Neural progenitor cell (in vitro differentiated cells): ENCODE measurements at regions not wholly inside any gene's neighbourhood (a gene's known extent, or its start where the extent isn't known, plus 50 kb on each side); places are given as distances from the start of the nearest gene placed in this dataset.

Experiments used
- CTCF ChIP-seq: fragments of 200-600 bp; sonication (generic); IDR thresholded peaks from 2 replicates; pipeline ENCODE4 v1.5.1; 2017; ENCODE audit warnings: antibody characterized with exemption, mild to moderate bottlenecking
- EZH2 ChIP-seq: fragments of 200-600 bp; sonication (generic); IDR thresholded peaks from 2 replicates; pipeline ENCODE4 v1.6.1; 2017; ENCODE audit warnings: antibody characterized with exemption, mild to moderate bottlenecking, moderate library complexity

GRCh38 chr4:133550436-133550835 lies 401.3 kb downstream of the PCDH10 start:
- TF ChIP-seq CTCF: no peak
- no peak for TF ChIP-seq EZH2
